HL-60 (cell line): ENCODE measurements at regions not wholly inside any gene's neighbourhood (a gene's known extent, or its start where the extent isn't known, plus 50 kb on each side); places are given as distances from the start of the nearest gene placed in this dataset.
"Not testable (repeated sequence)": the region's sequence is repeated elsewhere in the genome, so short reads cannot be mapped to it uniquely, and the experiment has no call there.

Experiments
- DNase-seq, 2 experiments: peaks; one replicate each; pipeline ENCODE4 v3.0.0-alpha.2; 2010 to 2020; ENCODE audit warnings: low read depth in 1 of 2, low spot score in 1 of 2
- H3K27ac ChIP-seq: fragments of 250-450 bp; sonication (Bioruptor Pico); replicated peaks from 2 replicates; pipeline ENCODE4 v1.5.1; 2020; ENCODE audit warnings: mild to moderate bottlenecking, moderate library complexity
- H3K27me3 ChIP-seq: fragments of 250-450 bp; sonication (Bioruptor Pico); 2 replicates; pipeline ENCODE4 v1.5.1; 2021; ENCODE audit warnings: mild to moderate bottlenecking, moderate library complexity; ENCODE audit not compliant: insufficient read depth, poor library complexity, severe bottlenecking
- H3K4me3 ChIP-seq: replicated peaks from 2 replicates; pipeline ENCODE4 v1.5.1; 2011; ENCODE audit warnings: mild to moderate bottlenecking, control low read depth, low read length; ENCODE audit not compliant: insufficient read depth
- GABPA ChIP-seq: IDR thresholded peaks from 2 replicates; pipeline ENCODE4 v1.6.1; 2012; ENCODE audit warnings: low read depth
- POLR2AphosphoS5 ChIP-seq: IDR thresholded peaks from 2 replicates; pipeline ENCODE4 v1.6.1; 2012; ENCODE audit warnings: low read depth
- SPI1 ChIP-seq: IDR thresholded peaks from 2 replicates; pipeline ENCODE4 v1.6.1; 2012; ENCODE audit warnings: low read depth, mild to moderate bottlenecking, borderline replicate concordance
- TF ChIP-seq, protein P1 (sequence below): IDR thresholded peaks from 2 replicates; pipeline ENCODE4 v1.6.1; 2012; ENCODE audit warnings: low read depth; ENCODE audit not compliant: insufficient replicate concordance
- TF ChIP-seq, protein P2 (sequence below): IDR thresholded peaks from one replicate; pipeline ENCODE4 v1.5.1; 2011; ENCODE audit warnings: low read length, control low read depth, inconsistent platforms; ENCODE audit not compliant: insufficient read depth

DNA sequence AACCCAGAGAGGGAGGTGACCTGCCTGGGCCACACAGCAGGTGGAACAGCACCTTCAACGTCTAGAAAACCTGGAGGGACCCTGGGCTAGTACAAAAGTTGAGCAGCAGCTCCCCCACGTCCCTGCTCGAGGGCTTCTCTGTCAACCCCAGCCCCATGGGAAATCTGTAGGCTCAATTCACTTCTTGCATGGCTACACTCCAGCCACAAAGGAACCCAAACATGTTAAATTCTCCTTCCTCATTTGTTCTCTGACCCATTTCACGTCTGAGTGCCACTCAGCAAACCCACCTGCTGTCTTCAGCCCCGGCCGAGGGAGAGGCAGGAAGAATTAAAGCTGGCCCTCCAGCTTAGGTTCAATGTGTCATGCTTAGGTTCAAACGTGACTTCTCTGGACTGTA lies 418.5 kb downstream of the MIAT start:
- DNase-seq = no peak
- Histone ChIP-seq H3K27me3 (no peaks in the 10 kb centered on the region), H3K4me3 (no peak overlapping the region), H3K27ac (no peak overlapping the region)
- no peak for TF ChIP-seq SPI1
- TF ChIP-seq POLR2AphosphoS5 = no peak
- TF ChIP-seq, protein P1, sequence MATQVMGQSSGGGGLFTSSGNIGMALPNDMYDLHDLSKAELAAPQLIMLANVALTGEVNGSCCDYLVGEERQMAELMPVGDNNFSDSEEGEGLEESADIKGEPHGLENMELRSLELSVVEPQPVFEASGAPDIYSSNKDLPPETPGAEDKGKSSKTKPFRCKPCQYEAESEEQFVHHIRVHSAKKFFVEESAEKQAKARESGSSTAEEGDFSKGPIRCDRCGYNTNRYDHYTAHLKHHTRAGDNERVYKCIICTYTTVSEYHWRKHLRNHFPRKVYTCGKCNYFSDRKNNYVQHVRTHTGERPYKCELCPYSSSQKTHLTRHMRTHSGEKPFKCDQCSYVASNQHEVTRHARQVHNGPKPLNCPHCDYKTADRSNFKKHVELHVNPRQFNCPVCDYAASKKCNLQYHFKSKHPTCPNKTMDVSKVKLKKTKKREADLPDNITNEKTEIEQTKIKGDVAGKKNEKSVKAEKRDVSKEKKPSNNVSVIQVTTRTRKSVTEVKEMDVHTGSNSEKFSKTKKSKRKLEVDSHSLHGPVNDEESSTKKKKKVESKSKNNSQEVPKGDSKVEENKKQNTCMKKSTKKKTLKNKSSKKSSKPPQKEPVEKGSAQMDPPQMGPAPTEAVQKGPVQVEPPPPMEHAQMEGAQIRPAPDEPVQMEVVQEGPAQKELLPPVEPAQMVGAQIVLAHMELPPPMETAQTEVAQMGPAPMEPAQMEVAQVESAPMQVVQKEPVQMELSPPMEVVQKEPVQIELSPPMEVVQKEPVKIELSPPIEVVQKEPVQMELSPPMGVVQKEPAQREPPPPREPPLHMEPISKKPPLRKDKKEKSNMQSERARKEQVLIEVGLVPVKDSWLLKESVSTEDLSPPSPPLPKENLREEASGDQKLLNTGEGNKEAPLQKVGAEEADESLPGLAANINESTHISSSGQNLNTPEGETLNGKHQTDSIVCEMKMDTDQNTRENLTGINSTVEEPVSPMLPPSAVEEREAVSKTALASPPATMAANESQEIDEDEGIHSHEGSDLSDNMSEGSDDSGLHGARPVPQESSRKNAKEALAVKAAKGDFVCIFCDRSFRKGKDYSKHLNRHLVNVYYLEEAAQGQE = no peak

DNA sequence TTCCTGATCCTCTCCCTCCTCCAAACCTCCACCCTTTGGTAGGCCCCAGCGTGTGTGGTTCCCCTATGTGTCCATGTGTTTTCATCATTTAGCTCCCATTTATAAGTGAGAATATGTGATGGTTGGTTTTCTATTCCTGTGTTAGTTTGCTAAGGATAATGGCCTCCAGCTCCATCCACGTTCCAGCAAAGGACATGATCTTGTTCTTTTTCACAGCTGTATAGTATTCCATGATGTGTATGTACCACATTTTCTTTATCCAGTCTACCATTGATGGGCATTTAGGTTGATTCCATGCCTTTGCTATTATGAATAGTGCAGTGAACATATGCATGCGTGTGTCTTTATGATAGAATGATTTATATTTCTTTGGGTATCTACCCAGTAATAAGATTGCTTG lies 420.7 kb downstream of the MIAT start:
- not testable (repeated sequence) for H3K4me3 ChIP-seq, H3K27ac ChIP-seq, H3K27me3 ChIP-seq, DNase-seq

DNA sequence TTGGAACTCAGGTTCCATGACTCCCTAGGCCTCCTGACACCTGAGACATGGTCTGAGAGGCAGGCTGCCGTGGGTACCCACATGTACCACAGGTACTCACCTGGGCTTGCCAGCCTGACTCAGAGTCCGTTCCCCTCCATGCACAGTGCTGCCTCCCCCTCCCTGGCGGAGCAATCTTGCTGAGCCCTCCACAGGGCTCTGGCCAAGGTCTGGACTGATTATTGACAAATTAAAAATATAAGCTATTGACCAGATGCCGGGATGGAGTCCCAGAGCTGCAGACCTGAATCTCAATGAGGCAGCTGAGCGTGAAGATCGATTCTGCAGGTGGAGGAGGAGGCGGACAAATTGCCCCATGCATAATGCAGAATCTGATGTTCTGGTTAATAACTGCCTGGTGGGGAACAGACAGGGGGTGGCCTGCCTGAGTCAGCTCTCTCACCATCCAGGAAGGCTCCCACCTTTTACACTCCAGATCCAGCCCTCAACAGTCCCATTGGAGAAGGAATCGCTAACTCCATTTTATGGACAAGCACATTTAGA lies 422.7 kb downstream of the MIAT start:
- H3K4me3 ChIP-seq = no peak overlapping the region
- no peak overlapping the region for H3K27ac ChIP-seq
- TF ChIP-seq POLR2AphosphoS5 (no peak), GABPA (no peak), SPI1 (no peak)
- TF ChIP-seq, protein P2, sequence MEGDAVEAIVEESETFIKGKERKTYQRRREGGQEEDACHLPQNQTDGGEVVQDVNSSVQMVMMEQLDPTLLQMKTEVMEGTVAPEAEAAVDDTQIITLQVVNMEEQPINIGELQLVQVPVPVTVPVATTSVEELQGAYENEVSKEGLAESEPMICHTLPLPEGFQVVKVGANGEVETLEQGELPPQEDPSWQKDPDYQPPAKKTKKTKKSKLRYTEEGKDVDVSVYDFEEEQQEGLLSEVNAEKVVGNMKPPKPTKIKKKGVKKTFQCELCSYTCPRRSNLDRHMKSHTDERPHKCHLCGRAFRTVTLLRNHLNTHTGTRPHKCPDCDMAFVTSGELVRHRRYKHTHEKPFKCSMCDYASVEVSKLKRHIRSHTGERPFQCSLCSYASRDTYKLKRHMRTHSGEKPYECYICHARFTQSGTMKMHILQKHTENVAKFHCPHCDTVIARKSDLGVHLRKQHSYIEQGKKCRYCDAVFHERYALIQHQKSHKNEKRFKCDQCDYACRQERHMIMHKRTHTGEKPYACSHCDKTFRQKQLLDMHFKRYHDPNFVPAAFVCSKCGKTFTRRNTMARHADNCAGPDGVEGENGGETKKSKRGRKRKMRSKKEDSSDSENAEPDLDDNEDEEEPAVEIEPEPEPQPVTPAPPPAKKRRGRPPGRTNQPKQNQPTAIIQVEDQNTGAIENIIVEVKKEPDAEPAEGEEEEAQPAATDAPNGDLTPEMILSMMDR = no peak
- TF ChIP-seq, protein P1 = no peak
- no peaks in the 10 kb centered on the region for H3K27me3 ChIP-seq
- DNase-seq = no peak

DNA sequence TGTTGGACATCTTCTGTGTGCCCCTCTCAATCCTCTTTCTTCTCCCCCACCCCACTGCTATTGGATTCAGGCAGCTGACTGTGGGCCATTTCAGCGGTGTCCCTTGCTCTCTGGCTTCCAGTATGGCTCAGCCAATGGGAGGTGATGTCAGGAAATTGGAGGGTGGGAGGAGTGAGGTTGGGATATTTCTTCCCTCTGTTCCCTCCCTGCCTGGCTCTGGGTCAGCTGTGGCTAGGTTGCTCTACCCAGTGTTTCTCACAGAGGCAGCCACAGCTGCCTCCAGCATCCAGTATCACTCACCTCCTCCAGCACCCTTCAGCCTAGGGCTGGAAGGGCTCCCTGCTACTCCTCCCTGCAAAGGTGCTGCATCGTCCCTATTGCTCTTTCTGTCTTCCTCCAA lies 423.5 kb downstream of the MIAT start:
- DNase-seq = no peak
- Histone ChIP-seq H3K4me3 (no peak overlapping the region), H3K27ac (no peak overlapping the region), H3K27me3 (no peaks in the 10 kb centered on the region)
- no peak for TF ChIP-seq SPI1
- TF ChIP-seq, protein P2 = no peak
- no peak for TF ChIP-seq POLR2AphosphoS5
- TF ChIP-seq GABPA = no peak
- TF ChIP-seq, protein P1 = no peak
